Ascending aorta (tissue), 2 donors: ENCODE measurements at regions not wholly inside any gene's neighbourhood (a gene's known extent, or its start where the extent isn't known, plus 50 kb on each side); places are given as distances from the start of the nearest gene placed in this dataset.

Experiments used
- DNase-seq, 2 donors: peaks; one replicate each; pipeline ENCODE4 v3.0.0-alpha.2; 2019; ENCODE audit warnings: low spot score in 2 of 2
- H3K27ac ChIP-seq, 2 donors: fragments of 200-600 bp; sonication (generic); one replicate each; pipeline ENCODE4 v1.5.1; 2016 to 2017; ENCODE audit warnings: mild to moderate bottlenecking in 1 of 2
- H3K27me3 ChIP-seq: fragments of 200-600 bp; sonication (generic); one replicate; pipeline ENCODE4 v1.5.1; 2017
- H3K36me3 ChIP-seq, 2 donors: fragments of 200-600 bp; sonication (generic); one replicate each; pipeline ENCODE4 v1.5.1; 2016
- H3K4me1 ChIP-seq, 2 donors: fragments of 200-600 bp; sonication (generic); one replicate each; pipeline ENCODE4 v1.5.1; 2016 to 2017; ENCODE audit warnings: mild to moderate bottlenecking in 1 of 2
- H3K4me3 ChIP-seq, 2 donors: fragments of 200-600 bp; sonication (generic); one replicate each; pipeline ENCODE4 v1.5.1; 2016 to 2017; ENCODE audit warnings: mild to moderate bottlenecking in 1 of 2
- H3K9me3 ChIP-seq, 2 donors: fragments of 200-600 bp; sonication (generic); one replicate each; pipeline ENCODE4 v1.5.1; 2016
- intact Hi-C: fragments of 100-400 bp; cut with DNase I; formaldehyde crosslinking; loops from one replicate; pipeline ENCODE4 v1.15.1; 2023
- TF ChIP-seq, protein P1 (sequence below), 3 experiments: fragments of 200-600 bp in 2 of 3; fragments of 450-650 bp in 1 of 3; sonication (generic) in 2 of 3; IDR thresholded peaks; one replicate each; pipeline ENCODE4 v1.5.1; 2016 to 2019; ENCODE audit warnings: antibody characterized with exemption in 3 of 3, mild to moderate bottlenecking in 1 of 3, moderate library complexity in 1 of 3

DNA sequence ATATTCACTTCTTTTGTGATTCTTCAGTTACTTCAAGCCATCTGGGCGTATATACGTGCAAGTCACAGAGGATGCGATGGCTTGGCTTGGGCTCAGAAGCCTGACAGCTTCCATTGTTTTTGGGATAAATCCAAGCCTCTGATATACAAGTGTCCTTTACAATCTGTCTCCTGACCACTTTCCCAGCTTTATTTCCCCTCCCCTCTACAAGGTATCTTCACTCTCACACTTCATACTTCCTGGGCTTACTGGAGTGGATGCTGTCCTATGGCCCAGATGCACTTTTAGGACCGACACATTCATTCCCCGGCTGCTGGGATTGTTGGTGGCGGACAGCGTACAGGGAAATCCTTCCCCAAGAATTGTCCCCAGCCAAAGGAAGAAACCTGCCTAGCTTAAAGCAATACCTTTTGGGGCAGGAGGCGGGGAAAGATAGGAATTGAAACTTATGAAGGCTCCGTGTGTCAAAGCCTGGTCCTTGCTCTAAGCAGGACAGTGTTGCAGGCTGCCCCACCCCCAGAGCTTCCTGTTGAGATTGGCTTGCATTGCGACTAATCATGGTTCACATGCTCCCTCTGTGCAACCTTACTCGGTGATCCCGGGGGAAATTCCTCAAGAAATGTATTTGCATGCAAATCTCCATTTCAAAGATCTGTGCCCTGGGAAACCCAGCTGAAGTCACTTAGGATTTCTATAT, 802.9 kb upstream of the ID2 start:
- no peak for DNase-seq

DNA sequence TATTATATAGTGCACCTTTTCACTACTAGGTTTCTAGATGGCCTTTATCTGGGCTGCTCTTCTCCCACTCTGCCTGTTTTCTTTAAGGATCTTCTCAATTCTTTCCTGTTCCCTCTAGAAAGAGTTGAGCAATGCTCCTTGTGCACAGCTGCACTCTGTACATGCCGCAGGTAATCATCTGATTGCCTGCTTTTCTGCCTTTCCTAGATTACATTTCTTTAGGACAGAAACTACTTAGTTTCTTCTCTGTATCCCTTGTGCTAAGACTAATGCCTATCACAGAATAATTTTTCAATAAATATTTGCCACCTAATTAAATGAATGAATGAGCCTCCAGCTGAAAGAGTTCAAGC, 802.4 kb upstream of the ID2 start:
- Histone ChIP-seq H3K27me3 (no peaks in the 10 kb centered on the region), H3K4me3 (no peak overlapping the region), H3K36me3 (no peaks in the 10 kb centered on the region), H3K9me3 (no peaks in the 10 kb centered on the region), H3K27ac (no peak overlapping the region), H3K4me1 (no peaks in the 10 kb centered on the region)
- TF ChIP-seq, protein P1, sequence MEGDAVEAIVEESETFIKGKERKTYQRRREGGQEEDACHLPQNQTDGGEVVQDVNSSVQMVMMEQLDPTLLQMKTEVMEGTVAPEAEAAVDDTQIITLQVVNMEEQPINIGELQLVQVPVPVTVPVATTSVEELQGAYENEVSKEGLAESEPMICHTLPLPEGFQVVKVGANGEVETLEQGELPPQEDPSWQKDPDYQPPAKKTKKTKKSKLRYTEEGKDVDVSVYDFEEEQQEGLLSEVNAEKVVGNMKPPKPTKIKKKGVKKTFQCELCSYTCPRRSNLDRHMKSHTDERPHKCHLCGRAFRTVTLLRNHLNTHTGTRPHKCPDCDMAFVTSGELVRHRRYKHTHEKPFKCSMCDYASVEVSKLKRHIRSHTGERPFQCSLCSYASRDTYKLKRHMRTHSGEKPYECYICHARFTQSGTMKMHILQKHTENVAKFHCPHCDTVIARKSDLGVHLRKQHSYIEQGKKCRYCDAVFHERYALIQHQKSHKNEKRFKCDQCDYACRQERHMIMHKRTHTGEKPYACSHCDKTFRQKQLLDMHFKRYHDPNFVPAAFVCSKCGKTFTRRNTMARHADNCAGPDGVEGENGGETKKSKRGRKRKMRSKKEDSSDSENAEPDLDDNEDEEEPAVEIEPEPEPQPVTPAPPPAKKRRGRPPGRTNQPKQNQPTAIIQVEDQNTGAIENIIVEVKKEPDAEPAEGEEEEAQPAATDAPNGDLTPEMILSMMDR (IDR thresholded peaks at IDR 0.05): no peak
- intact Hi-C loops: no loop called here
- DNase-seq: no peak

More for the DNA sequence above, 802.9 kb upstream of the ID2 start:
- intact Hi-C loops: no loop called here
- Histone ChIP-seq H3K9me3 (no peaks in the 10 kb centered on the region), H3K36me3 (no peaks in the 10 kb centered on the region), H3K4me3 (no peak overlapping the region), H3K27me3 (no peaks in the 10 kb centered on the region), H3K4me1 (no peaks in the 10 kb centered on the region), H3K27ac (no peak overlapping the region)
- TF ChIP-seq, protein P1 (IDR thresholded peaks at IDR 0.05): no peak

DNA sequence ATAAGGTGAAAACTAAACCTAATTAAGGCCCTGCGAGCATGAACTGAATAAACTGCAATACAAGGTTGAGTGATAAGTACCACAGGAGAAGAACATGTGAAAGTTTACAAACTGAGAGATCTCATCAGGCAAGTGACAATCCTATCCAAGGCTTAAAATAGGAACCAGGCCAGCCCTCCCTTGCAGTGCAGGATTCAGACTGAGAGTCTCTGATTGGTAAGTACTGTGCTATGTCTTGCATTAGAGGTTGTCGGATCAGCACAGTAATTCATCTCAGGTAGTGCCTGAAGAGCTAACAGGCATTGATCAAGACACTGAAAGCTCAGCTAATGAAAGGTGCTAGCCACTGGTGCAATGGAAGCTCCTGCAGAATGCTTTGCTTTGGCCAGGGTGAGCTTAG, 801.7 kb upstream of the ID2 start:
- H3K9me3 ChIP-seq: no peaks in the 10 kb centered on the region
- no peak overlapping the region for H3K4me3 ChIP-seq
- no peak overlapping the region for H3K27ac ChIP-seq
- no peaks in the 10 kb centered on the region for H3K36me3 ChIP-seq
- no peaks in the 10 kb centered on the region for H3K4me1 ChIP-seq
- no peak for DNase-seq
- TF ChIP-seq, protein P1 (IDR thresholded peaks at IDR 0.05): no peak
- intact Hi-C loops: no loop called here
- no peaks in the 10 kb centered on the region for H3K27me3 ChIP-seq

DNA sequence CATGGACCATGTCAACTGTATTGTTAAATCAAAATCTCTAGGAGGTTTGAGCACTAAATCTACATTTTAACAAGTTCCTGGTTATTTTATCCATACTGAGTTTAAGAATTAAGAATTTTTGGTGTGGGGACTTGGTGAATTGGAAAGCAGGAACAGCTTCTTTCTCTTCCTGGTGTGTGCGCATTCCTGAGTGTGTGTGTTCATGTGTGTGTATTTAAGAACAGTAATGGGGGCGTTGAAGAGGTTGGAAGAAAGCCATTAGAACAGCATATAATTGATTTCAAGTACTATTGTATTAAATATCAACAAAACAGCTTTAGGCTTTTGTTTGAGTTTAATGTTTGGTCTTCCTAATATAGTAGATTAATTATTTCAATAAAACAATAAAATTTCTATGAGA, 801.3 kb upstream of the ID2 start:
- no peaks in the 10 kb centered on the region for H3K9me3 ChIP-seq
- DNase-seq: no peak
- TF ChIP-seq, protein P1 (IDR thresholded peaks at IDR 0.05): no peak

DNA sequence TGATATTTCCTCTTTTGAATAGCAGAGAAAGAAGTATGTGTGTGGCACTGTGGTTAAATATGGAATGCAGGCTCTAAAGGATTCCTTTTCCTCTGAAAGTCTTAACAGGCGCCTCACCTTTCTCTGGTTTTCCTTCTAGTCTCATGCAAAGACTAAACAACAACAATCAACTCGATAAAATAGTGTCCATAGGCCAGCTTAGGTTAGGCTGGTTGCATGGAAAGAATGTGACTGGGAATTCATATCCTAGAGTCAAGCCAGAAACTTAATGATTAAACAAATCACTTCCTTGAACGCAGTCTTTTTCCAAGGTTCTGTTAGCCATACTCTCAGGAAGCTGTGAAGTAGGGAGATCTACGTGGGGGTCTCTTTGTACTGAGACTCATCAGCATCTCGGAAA, 800.8 kb upstream of the ID2 start:
- no peak for DNase-seq
- Histone ChIP-seq H3K36me3 (no peaks in the 10 kb centered on the region), H3K4me1 (no peaks in the 10 kb centered on the region), H3K27ac (no peak overlapping the region), H3K9me3 (no peaks in the 10 kb centered on the region), H3K4me3 (no peak overlapping the region), H3K27me3 (no peaks in the 10 kb centered on the region)
- TF ChIP-seq, protein P1 (IDR thresholded peaks at IDR 0.05): no peak
- intact Hi-C loops: no loop called here

More for the DNA sequence above, 801.3 kb upstream of the ID2 start:
- no peak overlapping the region for H3K4me3 ChIP-seq
- H3K36me3 ChIP-seq: no peaks in the 10 kb centered on the region
- no peaks in the 10 kb centered on the region for H3K27me3 ChIP-seq
- H3K4me1 ChIP-seq: no peaks in the 10 kb centered on the region
- H3K27ac ChIP-seq: no peak overlapping the region
- intact Hi-C loops: no loop called here

DNA sequence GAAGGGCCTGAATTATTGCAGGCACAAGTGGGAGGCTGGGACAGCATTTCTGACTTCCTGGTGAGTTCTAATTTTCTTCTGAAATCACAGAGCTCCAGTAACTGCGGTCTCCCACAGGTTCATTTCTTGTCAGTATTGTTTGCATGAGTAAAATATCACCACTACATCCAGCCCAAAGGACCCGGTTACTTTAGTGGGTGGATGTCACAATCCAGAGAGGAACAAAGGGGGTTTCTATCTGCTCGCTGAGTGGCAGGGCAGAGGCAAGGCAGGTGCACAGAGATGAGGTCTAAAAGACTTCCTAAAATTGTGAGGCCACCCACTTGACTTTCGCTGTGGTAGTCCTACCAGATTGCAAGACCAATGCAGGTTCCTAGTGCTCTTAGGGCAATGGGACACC, 800.4 kb upstream of the ID2 start:
- Histone ChIP-seq H3K4me1 (no peaks in the 10 kb centered on the region), H3K27ac (no peak overlapping the region), H3K9me3 (no peaks in the 10 kb centered on the region), H3K27me3 (no peaks in the 10 kb centered on the region), H3K36me3 (no peaks in the 10 kb centered on the region), H3K4me3 (no peak overlapping the region)
- intact Hi-C loops: no loop called here
- DNase-seq: no peak
- TF ChIP-seq, protein P1 (IDR thresholded peaks at IDR 0.05): no peak
